Trophoblast cell (in vitro differentiated cells and primary cell): ENCODE measurements at regions not wholly inside any gene's neighbourhood (a gene's known extent, or its start where the extent isn't known, plus 50 kb on each side); places are given as distances from the start of the nearest gene placed in this dataset.
A peak's percentile ranks its signal among the peaks of the same experiment; 100 is the strongest.

Experiments
- DNase-seq, 2 donors: peaks; one replicate each; pipeline ENCODE4 v3.0.0-alpha.2; 2016
- H2AFZ ChIP-seq: 2 replicates; pipeline ENCODE4 v1.6.1; 2013; ENCODE audit warnings: low read length, moderate library complexity, mild to moderate bottlenecking; ENCODE audit not compliant: insufficient read depth, poor library complexity
- H2AK5ac ChIP-seq: 2 replicates; pipeline ENCODE4 v1.6.1; 2013; ENCODE audit warnings: mild to moderate bottlenecking, low read length
- H2BK120ac ChIP-seq: 2 replicates; pipeline ENCODE4 v1.6.1; 2013; ENCODE audit warnings: low read length, mild to moderate bottlenecking, moderate library complexity; ENCODE audit not compliant: insufficient read depth, poor library complexity
- H2BK12ac ChIP-seq: 2 replicates; pipeline ENCODE4 v1.6.1; 2013; ENCODE audit warnings: mild to moderate bottlenecking, low read length, moderate library complexity
- H2BK5ac ChIP-seq: 2 replicates; pipeline ENCODE4 v1.6.1; 2013; ENCODE audit warnings: low read length, low read depth, moderate library complexity, mild to moderate bottlenecking; ENCODE audit not compliant: poor library complexity
- H3K14ac ChIP-seq: 2 replicates; pipeline ENCODE4 v1.6.1; 2013; ENCODE audit warnings: mild to moderate bottlenecking, low read length
- H3K18ac ChIP-seq: 2 replicates; pipeline ENCODE4 v1.6.1; 2013; ENCODE audit warnings: mild to moderate bottlenecking, low read length
- H3K23ac ChIP-seq: 2 replicates; pipeline ENCODE4 v1.6.1; 2013; ENCODE audit warnings: low read length
- H3K27ac ChIP-seq: 2 replicates; pipeline ENCODE4 v1.5.1; 2013; ENCODE audit warnings: low read depth, mild to moderate bottlenecking, inconsistent platforms, low read length, moderate library complexity
- H3K27me3 ChIP-seq: 2 replicates; pipeline ENCODE4 v1.6.1; 2013; ENCODE audit warnings: inconsistent platforms, mild to moderate bottlenecking, low read length, moderate library complexity; ENCODE audit not compliant: insufficient read depth
- H3K36me3 ChIP-seq, 2 experiments: 1 replicate in 1 of 2; 2 replicates in 1 of 2; pipeline ENCODE4 v1.6.1; 2013; ENCODE audit warnings: low read length in 2 of 2, mild to moderate bottlenecking in 2 of 2, moderate library complexity in 1 of 2; ENCODE audit not compliant: insufficient read depth in 2 of 2, control insufficient read depth in 1 of 2
- H3K4ac ChIP-seq: 2 replicates; pipeline ENCODE4 v1.6.1; 2013; ENCODE audit warnings: low read depth, mild to moderate bottlenecking, low read length, moderate library complexity
- H3K4me1 ChIP-seq, 2 experiments: 1 replicate in 1 of 2; 2 replicates in 1 of 2; pipeline ENCODE4 v1.6.1; 2013; ENCODE audit warnings: low read length in 2 of 2, mild to moderate bottlenecking in 2 of 2, moderate library complexity in 1 of 2; ENCODE audit not compliant: insufficient read depth in 2 of 2, control insufficient read depth in 1 of 2
- H3K4me2 ChIP-seq: 2 replicates; pipeline ENCODE4 v1.6.1; 2013; ENCODE audit warnings: inconsistent platforms, mild to moderate bottlenecking, low read length, moderate library complexity
- H3K4me3 ChIP-seq: 2 replicates; pipeline ENCODE4 v1.5.1; 2013; ENCODE audit warnings: mild to moderate bottlenecking, low read depth, low read length, inconsistent platforms
- H3K79me1 ChIP-seq: one replicate; pipeline ENCODE4 v1.6.1; 2013; ENCODE audit warnings: low read length
- H3K79me2 ChIP-seq: 2 replicates; pipeline ENCODE4 v1.6.1; 2013; ENCODE audit warnings: low read length, mild to moderate bottlenecking; ENCODE audit not compliant: control insufficient read depth, insufficient read depth, poor library complexity
- H3K9ac ChIP-seq: 2 replicates; pipeline ENCODE4 v1.6.1; 2013; ENCODE audit warnings: mild to moderate bottlenecking, low read length
- H3K9me3 ChIP-seq: 2 replicates; pipeline ENCODE4 v1.6.1; 2013; ENCODE audit warnings: low read depth, mild to moderate bottlenecking, control low read depth, inconsistent platforms, low read length; ENCODE audit not compliant: insufficient read depth
- H4K12ac ChIP-seq: 2 replicates; pipeline ENCODE4 v1.6.1; 2013; ENCODE audit warnings: low read depth, mild to moderate bottlenecking, low read length, moderate library complexity
- H4K8ac ChIP-seq: 2 replicates; pipeline ENCODE4 v1.6.1; 2013; ENCODE audit warnings: low read depth, mild to moderate bottlenecking, low read length, moderate library complexity
- H4K91ac ChIP-seq: one replicate; pipeline ENCODE4 v1.6.1; 2013; ENCODE audit warnings: low read depth, mild to moderate bottlenecking, low read length, moderate library complexity
- WGBS: extraction: QIAGEN DNeasy Blood & Tissue Kit; methylation state at CpG from one replicate; pipeline ENCODE4 v1.1.7; 2013; ENCODE audit warnings: missing lambda C conversion rate; ENCODE audit not compliant: insufficient read length, insufficient coverage; ENCODE audit errors: extremely low coverage; 5-methylcytosine and 5-hydroxymethylcytosine counted together

GRCh38 chr2:116810071-116810470 lies 1004.4 kb upstream of the DDX18 start:
- H3K18ac ChIP-seq, result no peak overlapping the region
- H3K23ac ChIP-seq, result no peak overlapping the region
- H2AK5ac ChIP-seq, result no peak overlapping the region
- no peak overlapping the region for H2AFZ ChIP-seq
- H3K36me3 ChIP-seq, result no peaks in the 10 kb centered on the region
- no peak overlapping the region for H3K9ac ChIP-seq
- WGBS, result no CpG with 5 or more reads among the region's 4 CpGs
- no peak overlapping the region for H2BK5ac ChIP-seq
- no peak overlapping the region for H4K8ac ChIP-seq
- no peak overlapping the region for H3K4me2 ChIP-seq
- no peak overlapping the region for H4K91ac ChIP-seq
- no peaks in the 10 kb centered on the region for H3K27me3 ChIP-seq
- no peaks in the 10 kb centered on the region for H3K9me3 ChIP-seq
- no peak overlapping the region for H2BK120ac ChIP-seq
- no peak overlapping the region for H3K4me3 ChIP-seq
- H3K4ac ChIP-seq, result no peak overlapping the region
- no peaks in the 10 kb centered on the region for H3K79me2 ChIP-seq
- no peak overlapping the region for H2BK12ac ChIP-seq
- H3K4me1 ChIP-seq, result no peaks in the 10 kb centered on the region
- no peak overlapping the region for H3K27ac ChIP-seq
- H3K14ac ChIP-seq, result no peak overlapping the region
- no peak for DNase-seq
- H3K79me1 ChIP-seq, result no peaks in the 10 kb centered on the region
- no peak overlapping the region for H4K12ac ChIP-seq

GRCh38 chr2:116810645-116811044 lies 1003.8 kb upstream of the DDX18 start:
- no peak overlapping the region for H3K4me3 ChIP-seq
- no peaks in the 10 kb centered on the region for H3K36me3 ChIP-seq
- no peak overlapping the region for H4K91ac ChIP-seq
- DNase-seq, result peak; percentile 57 to 80
- H2BK120ac ChIP-seq, result no peak overlapping the region
- H2AK5ac ChIP-seq, result no peak overlapping the region
- no peak overlapping the region for H3K27ac ChIP-seq
- no peak overlapping the region for H2BK5ac ChIP-seq
- H3K14ac ChIP-seq, result no peak overlapping the region
- WGBS, result no CpG with 5 or more reads among the region's 1 CpG
- H4K8ac ChIP-seq, result no peak overlapping the region
- no peak overlapping the region for H4K12ac ChIP-seq
- H3K4me1 ChIP-seq, result no peaks in the 10 kb centered on the region
- H3K18ac ChIP-seq, result no peak overlapping the region
- no peak overlapping the region for H3K9ac ChIP-seq
- no peaks in the 10 kb centered on the region for H3K79me2 ChIP-seq
- H3K27me3 ChIP-seq, result no peaks in the 10 kb centered on the region
- H3K9me3 ChIP-seq, result no peaks in the 10 kb centered on the region
- no peak overlapping the region for H3K4ac ChIP-seq
- no peaks in the 10 kb centered on the region for H3K79me1 ChIP-seq
- no peak overlapping the region for H2AFZ ChIP-seq
- H2BK12ac ChIP-seq, result no peak overlapping the region
- H3K4me2 ChIP-seq, result no peak overlapping the region
- H3K23ac ChIP-seq, result no peak overlapping the region

- no peak for DNase-seq
- H2BK12ac ChIP-seq, result no peak overlapping the region
- H3K9ac ChIP-seq, result no peak overlapping the region
- no peak overlapping the region for H3K4me2 ChIP-seq
- H3K27me3 ChIP-seq, result no peaks in the 10 kb centered on the region
- no peak overlapping the region for H4K8ac ChIP-seq
- no peak overlapping the region for H2BK120ac ChIP-seq
- H3K4ac ChIP-seq, result no peak overlapping the region
- no peaks in the 10 kb centered on the region for H3K36me3 ChIP-seq
- no peaks in the 10 kb centered on the region for H3K9me3 ChIP-seq
- H3K79me1 ChIP-seq, result no peaks in the 10 kb centered on the region
- H3K4me3 ChIP-seq, result no peak overlapping the region
- no peak overlapping the region for H3K18ac ChIP-seq
- no peak overlapping the region for H4K91ac ChIP-seq
- H3K27ac ChIP-seq, result no peak overlapping the region
- no peak overlapping the region for H3K14ac ChIP-seq
- H2AFZ ChIP-seq, result no peak overlapping the region
- H4K12ac ChIP-seq, result no peak overlapping the region
- H3K79me2 ChIP-seq, result no peaks in the 10 kb centered on the region
- no peak overlapping the region for H2AK5ac ChIP-seq
- H2BK5ac ChIP-seq, result no peak overlapping the region
- no peaks in the 10 kb centered on the region for H3K4me1 ChIP-seq
- no peak overlapping the region for H3K23ac ChIP-seq
Measured at GRCh38 chr2:116819355-116819754, 995.1 kb upstream of the DDX18 start.

- no CpG with 5 or more reads among the region's 1 CpG for WGBS
- Histone ChIP-seq H4K12ac (no peak overlapping the region), H3K23ac (no peak overlapping the region), H3K4ac (no peak overlapping the region), H4K8ac (no peak overlapping the region), H4K91ac (no peak overlapping the region), H3K14ac (no peak overlapping the region), H2BK120ac (no peak overlapping the region), H3K9me3 (no peaks in the 10 kb centered on the region), H3K79me2 (no peaks in the 10 kb centered on the region), H2BK5ac (no peak overlapping the region), H3K18ac (no peak overlapping the region), H3K79me1 (no peaks in the 10 kb centered on the region), H3K4me2 (no peak overlapping the region), H3K9ac (no peak overlapping the region), H2AK5ac (no peak overlapping the region), H2BK12ac (no peak overlapping the region), H3K27ac (no peak overlapping the region), H3K27me3 (no peaks in the 10 kb centered on the region), H3K4me3 (no peak overlapping the region), H3K4me1 (no peaks in the 10 kb centered on the region), H2AFZ (no peak overlapping the region), H3K36me3 (no peaks in the 10 kb centered on the region)
- peak in 1 of 2 donors; percentile 20 for DNase-seq
Measured at GRCh38 chr2:116820986-116821385, 993.5 kb upstream of the DDX18 start.
